Fibroblast of pulmonary artery (primary cell): ENCODE measurements at regions not wholly inside any gene's neighbourhood (a gene's known extent, or its start where the extent isn't known, plus 50 kb on each side); places are given as distances from the start of the nearest gene placed in this dataset.

Experiments
- DNase-seq: peaks from one replicate; pipeline ENCODE4 v3.0.0-alpha.2; 2010; ENCODE audit warnings: low read depth
- H3K4me3 ChIP-seq: replicated peaks from 2 replicates; pipeline ENCODE4 v1.5.1; 2011; ENCODE audit warnings: low read depth, mild to moderate bottlenecking, control low read depth, low read length, moderate library complexity
- CTCF ChIP-seq: IDR thresholded peaks from 2 replicates; pipeline ENCODE4 v1.5.1; 2011; ENCODE audit warnings: mild to moderate bottlenecking, control low read depth, low read length, inconsistent platforms; ENCODE audit errors: missing control alignments

DNA sequence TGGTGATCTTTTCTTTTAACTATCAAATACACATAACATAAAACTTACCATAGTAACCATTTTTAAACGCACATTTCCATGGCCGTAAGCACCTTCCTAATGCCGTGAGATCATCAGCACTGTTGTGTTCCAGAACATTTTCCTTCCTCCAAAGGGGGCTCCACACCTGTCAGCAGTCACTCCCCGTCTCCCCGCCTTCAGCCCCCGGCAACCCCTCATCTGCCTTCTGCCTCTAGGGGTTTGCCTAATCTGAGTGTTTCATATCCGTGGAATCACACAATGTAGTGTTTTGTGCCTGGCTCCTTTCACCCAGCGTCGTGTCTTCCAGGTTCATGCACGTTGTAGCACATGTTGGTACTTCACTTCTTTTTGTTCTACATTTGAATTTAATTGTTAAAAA, 350.1 kb upstream of the TNRC6C start:
- no peak for DNase-seq
- TF ChIP-seq CTCF, result no peak
- no peak overlapping the region for H3K4me3 ChIP-seq

GRCh38 chr17:77609553-77610517, 348.7 kb upstream of the TNRC6C start:
- H3K4me3 ChIP-seq, result no peak overlapping the region
- DNase-seq, result no peak
- TF ChIP-seq CTCF, result no peak

- H3K4me3 ChIP-seq, result no peak overlapping the region
- no peak for DNase-seq
- no peak for TF ChIP-seq CTCF
Measured at GRCh38 chr17:77610518-77610893, 348.0 kb upstream of the TNRC6C start.

GRCh38 chr17:77610972-77611521, 347.5 kb upstream of the TNRC6C start:
- no peak for TF ChIP-seq CTCF
- no peak overlapping the region for H3K4me3 ChIP-seq
- no peak for DNase-seq

- TF ChIP-seq CTCF, result no peak
- H3K4me3 ChIP-seq, result no peak overlapping the region
- no peak for DNase-seq
Measured at GRCh38 chr17:77611791-77612502, 346.6 kb upstream of the TNRC6C start.

- TF ChIP-seq CTCF, result no peak
- H3K4me3 ChIP-seq, result no peak overlapping the region
- no peak for DNase-seq
Measured at GRCh38 chr17:77613218-77613617, 345.3 kb upstream of the TNRC6C start.
